Lower leg skin (tissue), 3 donors: ENCODE measurements at regions not wholly inside any gene's neighbourhood (a gene's known extent, or its start where the extent isn't known, plus 50 kb on each side); places are given as distances from the start of the nearest gene placed in this dataset.

ENCODE experiments used
- POLR2A ChIP-seq, 2 donors: fragments of 450-650 bp; IDR thresholded peaks; one replicate each; pipeline ENCODE4 v1.6.1; 2016 to 2017; ENCODE audit warnings: antibody characterized with exemption in 2 of 2, mild to moderate bottlenecking in 1 of 2, moderate library complexity in 1 of 2
- TF ChIP-seq, protein P1 (sequence below), 3 donors: fragments of 450-650 bp; IDR thresholded peaks; one replicate each; pipeline ENCODE4 v1.5.1; 2016; ENCODE audit warnings: antibody characterized with exemption in 3 of 3, mild to moderate bottlenecking in 3 of 3, moderate library complexity in 2 of 3

DNA sequence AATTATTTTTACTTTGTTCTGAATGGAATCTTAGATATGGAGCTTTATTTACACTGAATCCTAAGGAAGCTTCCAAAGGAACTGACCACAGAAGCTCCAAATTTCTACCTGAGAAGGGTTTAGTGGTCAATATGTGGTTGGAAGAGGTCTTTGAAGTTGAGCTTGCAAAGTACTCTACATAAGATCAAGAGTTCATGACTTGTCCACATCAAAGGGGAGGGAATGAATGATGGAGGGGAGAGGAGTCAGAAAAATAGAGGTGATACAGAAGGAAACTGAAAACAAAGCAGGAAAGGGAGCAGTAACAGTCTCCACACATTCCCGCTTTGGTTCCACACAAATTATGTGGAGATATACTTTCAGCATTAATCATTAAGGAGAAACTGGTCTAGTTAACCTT, 450.9 kb downstream of the HINT1 start:
- TF ChIP-seq, protein P1, sequence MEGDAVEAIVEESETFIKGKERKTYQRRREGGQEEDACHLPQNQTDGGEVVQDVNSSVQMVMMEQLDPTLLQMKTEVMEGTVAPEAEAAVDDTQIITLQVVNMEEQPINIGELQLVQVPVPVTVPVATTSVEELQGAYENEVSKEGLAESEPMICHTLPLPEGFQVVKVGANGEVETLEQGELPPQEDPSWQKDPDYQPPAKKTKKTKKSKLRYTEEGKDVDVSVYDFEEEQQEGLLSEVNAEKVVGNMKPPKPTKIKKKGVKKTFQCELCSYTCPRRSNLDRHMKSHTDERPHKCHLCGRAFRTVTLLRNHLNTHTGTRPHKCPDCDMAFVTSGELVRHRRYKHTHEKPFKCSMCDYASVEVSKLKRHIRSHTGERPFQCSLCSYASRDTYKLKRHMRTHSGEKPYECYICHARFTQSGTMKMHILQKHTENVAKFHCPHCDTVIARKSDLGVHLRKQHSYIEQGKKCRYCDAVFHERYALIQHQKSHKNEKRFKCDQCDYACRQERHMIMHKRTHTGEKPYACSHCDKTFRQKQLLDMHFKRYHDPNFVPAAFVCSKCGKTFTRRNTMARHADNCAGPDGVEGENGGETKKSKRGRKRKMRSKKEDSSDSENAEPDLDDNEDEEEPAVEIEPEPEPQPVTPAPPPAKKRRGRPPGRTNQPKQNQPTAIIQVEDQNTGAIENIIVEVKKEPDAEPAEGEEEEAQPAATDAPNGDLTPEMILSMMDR (IDR thresholded peaks at IDR 0.05), result no peak
- no peak for TF ChIP-seq POLR2A (IDR thresholded peaks at IDR 0.05)
